GM21723 (cell line): ENCODE measurements at regions not wholly inside any gene's neighbourhood (a gene's known extent, or its start where the extent isn't known, plus 50 kb on each side); places are given as distances from the start of the nearest gene placed in this dataset.
"Not testable (repeated sequence)": the region's sequence is repeated elsewhere in the genome, so short reads cannot be mapped to it uniquely, and the experiment has no call there.

Experiments
- ATAC-seq: cut with Tn5 transposase; IDR thresholded peaks from one replicate; pipeline ENCODE4 v1.9.1; 2021; ENCODE audit warnings: mild to moderate bottlenecking, moderate library complexity; ENCODE audit not compliant: unreplicated experiment

- ATAC-seq, result no peak
Measured at GRCh38 chr6:37078814-37079213, 73.4 kb downstream of the FGD2 start.

GRCh38 chr6:37081042-37081607, 75.7 kb downstream of the FGD2 start:
- no peak for ATAC-seq

DNA sequence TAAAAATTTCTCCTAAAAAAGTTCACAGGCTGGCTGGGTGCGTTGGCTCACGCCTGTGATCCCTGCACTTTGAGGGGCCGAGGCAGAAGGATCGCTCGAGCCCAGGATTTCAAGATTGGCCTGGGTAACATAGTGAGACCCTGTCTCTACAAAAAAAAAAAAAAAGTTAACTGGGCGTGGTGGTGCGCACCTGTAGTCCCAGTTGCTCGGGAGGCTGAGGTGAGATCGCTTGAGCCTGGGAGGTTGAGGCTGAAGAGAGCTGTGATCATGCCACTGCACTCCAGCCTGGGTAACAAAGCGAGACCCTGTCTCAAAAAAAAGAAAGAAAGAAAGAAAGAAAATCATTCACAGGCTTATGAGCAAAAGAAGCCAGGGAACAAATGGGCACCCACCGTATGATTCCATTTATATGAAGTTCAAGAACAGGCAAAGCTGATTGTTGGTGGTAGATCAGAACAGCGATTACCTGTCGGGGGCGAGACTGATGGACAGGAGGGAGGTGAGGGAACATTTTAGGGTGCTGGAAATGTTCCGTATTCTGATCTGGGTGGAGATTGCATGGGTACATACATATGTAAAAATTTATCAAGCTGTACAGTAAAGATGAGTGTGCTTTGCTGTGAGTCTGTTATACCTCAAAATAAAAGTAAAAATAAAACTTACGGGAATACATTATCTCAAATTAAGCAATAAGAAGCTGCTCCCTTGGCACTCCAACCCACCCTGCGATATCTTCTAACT, 77.1 kb downstream of the FGD2 start:
- no peak for ATAC-seq

DNA sequence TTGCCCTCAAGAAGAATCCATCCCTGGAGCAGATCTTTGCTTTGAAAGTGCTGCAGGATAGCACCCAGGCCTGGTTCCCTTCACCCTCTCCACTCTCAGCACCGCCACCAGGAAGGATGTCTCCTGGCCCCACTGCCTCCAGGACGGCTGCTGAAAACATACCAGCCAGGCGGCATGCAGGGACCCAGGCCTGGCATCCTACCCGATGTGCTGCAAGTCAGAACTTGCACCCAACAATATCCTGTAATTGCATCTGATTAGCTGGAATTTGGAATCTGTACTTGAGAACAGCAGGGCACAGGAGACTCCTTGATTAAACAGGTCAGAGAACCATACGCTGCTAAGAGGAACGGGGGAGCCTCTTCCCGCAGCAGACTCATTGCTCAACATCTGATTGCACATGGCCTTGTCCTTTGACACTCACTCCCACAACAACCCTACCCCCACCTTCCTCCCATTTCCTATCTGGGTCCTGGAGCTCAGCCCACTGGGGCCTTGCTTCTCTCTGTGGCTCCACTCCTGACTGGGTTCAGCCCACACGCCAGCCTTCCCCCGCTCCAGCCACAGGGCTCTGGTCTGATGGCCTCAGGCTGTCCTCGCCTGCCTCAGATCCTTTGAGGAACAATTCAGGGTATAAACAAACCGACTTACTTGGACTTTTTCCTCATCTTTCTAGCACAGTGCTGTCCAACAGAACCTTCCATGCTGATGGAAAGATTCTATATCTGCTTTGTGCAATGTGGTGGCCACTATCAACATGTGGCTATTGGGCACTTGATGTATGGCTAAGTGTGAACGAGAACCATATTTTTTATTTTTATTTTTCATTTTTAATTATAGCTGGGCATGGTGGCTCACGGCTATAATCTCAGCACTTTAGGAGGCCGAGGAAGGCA, 78.0 kb downstream of the FGD2 start:
- ATAC-seq, result no peak

- not testable (repeated sequence) for ATAC-seq
Measured at GRCh38 chr6:37084665-37085064, 79.2 kb downstream of the FGD2 start.

GRCh38 chr6:37085198-37085597, 79.7 kb downstream of the FGD2 start:
- no peak for ATAC-seq

DNA sequence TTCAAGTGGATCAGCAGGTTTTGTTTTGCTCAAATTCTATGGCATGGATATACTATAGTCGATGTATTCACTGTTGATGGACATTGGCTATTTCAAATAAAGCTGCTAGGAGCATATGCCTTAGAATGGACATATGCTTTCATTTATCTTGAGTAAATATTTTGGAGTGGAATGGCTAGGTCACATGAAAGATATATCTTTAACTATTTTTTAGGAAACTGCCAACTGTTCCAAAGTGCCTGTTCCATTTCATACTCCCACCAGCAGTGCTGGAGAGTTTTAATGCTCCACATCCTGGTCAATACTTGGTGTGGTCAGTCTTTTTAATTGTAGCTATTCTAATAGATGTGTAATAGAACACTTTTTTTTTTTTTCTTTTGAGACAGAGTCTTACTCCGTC, 81.1 kb upstream of the PIM1 start:
- ATAC-seq, result no peak

GRCh38 chr6:37089783-37090182, 80.2 kb upstream of the PIM1 start:
- no peak for ATAC-seq

DNA sequence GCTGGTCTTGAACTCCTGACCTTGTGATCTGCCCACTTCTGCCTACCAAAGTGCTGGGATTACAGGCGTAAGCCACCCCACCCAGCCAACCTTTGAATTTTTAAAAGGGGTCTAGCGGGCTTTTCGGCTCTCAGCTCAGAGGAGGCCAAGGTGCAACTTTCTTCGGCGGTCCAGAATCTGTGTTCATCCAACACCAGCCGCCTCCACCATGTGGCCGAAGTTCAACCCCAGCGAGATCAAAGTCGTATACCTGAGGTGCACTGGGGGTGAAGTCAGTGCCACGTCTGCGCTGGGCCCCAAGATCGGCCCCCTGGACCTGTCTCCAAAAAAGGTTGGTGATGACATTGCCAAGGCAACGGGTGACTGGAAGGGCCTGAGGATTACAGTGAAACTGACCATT, 78.8 kb upstream of the PIM1 start:
- not testable (repeated sequence) for ATAC-seq

DNA sequence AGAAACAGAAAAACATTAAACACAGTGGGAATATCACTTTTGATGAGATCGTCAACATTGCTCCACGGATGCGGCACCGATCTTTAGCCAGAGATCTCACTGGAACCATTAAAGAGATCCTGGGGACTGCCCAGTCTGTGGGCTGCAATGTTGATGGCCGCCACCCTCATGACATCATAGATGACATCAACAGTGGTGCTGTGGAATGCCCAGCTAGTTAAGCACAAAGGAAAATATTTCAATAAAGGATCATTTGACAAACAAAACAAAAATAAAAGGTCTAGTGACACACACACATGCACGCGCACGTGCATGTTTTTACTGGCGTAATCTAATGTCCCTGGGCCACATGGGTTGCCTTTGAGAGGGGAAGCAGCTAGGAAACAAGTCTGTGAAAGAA, 78.4 kb upstream of the PIM1 start:
- not testable (repeated sequence) for ATAC-seq

GRCh38 chr6:37092923-37093727, 76.8 kb upstream of the PIM1 start:
- ATAC-seq, result no peak

GRCh38 chr6:37093728-37094069, 76.3 kb upstream of the PIM1 start:
- ATAC-seq, result no peak

DNA sequence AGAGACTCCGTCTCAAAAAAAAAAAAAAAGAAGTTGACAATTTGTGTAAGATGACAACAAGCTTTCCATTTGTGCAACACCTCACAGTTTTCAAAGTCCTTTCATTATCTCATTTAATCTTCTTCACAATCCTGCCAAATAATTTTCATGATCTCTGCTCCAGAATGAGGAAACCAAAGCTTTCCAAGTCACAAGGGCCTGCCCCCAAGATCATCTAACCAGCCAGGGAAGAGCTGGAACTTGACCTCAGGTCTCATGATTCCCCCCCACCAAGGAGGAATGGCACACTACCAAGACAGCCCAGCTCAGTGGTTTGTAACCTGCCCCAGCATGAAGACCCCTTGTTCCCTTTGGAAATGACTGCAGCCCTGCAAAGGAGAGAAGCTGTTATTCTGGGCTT, 74.0 kb upstream of the PIM1 start:
- ATAC-seq, result no peak

GRCh38 chr6:37097335-37097734, 72.6 kb upstream of the PIM1 start:
- ATAC-seq, result no peak

DNA sequence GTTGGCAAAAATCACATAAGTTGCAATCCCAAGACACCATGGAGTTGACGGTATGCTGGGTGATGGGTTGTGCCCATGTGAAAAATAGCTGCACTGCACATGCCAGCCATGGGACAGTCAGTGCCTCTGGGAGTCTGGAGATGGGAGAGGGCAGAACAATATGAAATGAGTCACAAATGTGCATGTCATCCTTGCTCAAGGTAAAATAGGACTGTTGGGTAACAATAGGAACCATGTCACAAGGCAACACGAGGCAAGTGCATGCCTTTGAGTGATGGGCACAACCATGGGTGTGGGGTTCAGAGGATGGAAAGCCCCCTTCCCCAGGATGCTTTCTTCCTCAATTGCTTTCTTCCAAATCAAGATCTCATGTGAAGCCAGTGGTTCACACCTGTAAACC, 70.5 kb upstream of the PIM1 start:
- ATAC-seq, result no peak

DNA sequence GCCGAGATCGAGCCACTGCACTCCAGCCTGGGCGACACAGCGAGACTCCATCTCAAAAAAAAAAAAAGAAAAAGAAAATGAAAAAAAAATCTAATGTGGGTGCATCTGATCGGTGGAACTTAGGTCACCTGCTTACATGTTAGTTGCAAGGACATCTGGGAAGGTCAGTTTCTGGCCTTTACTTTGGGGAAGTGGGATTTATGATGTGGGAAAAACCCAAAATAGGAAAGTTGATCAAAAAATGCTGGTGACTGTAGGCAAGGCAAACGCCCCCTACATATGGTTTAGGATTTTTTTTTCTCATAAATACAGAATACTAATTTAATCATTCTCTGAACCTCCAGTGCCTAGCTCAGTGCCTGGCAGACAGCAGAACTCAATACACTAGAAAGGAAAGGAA, 69.2 kb upstream of the PIM1 start:
- ATAC-seq, result no peak

GRCh38 chr6:37101991-37102298, 68.0 kb upstream of the PIM1 start:
- no peak for ATAC-seq

- ATAC-seq, result peak; percentile 73
Measured at GRCh38 chr6:37102299-37103168, 67.4 kb upstream of the PIM1 start.

GRCh38 chr6:37103169-37104039, 66.5 kb upstream of the PIM1 start:
- no peak for ATAC-seq

GRCh38 chr6:37104824-37105147, 65.2 kb upstream of the PIM1 start:
- ATAC-seq, result no peak
